ENCODE measurements at regions not wholly inside any gene's neighbourhood (a gene's known extent, or its start where the extent isn't known, plus 50 kb on each side); places are given as distances from the start of the nearest gene placed in this dataset.

DNA sequence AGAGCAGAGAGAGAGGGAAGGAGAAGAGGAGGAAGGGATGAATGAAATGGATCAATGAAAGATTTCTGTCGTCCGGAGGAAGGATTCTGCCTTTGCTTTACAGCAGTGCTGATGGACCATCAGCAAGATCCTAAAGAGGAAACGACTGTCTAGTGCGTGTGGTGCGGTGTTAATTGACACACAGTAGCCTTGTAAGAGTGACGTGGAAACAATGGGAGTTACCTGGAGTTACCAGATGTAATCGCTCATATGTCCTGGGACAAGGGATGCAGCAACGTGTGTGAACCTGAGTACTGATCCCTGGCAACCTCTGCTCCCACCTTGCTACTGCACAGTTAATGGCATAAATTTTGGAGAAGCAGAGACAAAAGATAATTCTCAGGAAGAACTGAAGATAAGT lies 62.6 kb upstream of the TPRG1 start:
- DNase-seq (ENCODE audit: low read depth in 2 of 2), result no peak

DNA sequence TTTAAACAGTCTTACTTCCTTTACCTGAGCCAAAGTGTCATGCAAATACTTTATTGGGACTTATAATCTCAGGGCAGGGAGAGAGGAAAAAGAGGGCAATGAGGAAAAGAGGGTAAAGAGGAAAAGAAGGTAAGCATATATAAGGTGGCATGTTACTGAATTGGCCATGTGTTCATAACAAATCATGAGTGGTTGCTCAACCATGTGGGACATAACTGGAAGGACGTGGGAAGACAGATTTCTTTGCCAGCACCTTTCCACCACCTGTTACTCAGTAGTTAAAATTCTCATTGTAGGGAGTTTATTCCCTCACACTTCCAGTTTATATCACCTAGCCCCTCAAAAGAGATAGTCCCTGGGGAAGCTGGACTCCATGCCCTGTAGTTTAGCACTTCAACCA lies 54.7 kb upstream of the TPRG1 start:
- DNase-seq (ENCODE audit: low read depth in 2 of 2), result no peak

DNA sequence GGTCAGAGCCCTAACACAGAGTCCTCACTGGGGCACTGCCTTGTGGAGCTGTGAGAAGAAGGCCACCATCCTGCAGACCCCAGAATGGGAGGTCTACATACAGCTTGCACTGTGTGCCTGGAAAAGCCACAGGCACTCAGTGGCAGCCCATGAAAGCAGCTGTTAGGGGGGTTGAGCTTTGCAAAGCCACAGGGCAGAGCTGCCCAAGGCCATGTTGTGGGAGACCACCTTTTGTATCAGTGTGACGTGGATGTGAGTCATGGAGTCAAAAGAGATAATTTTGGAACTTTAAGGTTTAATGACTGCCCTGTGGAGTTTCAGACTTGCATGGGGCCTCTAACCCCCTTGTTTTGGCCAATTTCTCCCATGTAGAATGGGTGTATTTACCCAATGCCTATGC lies 52.9 kb upstream of the TPRG1 start:
- DNase-seq (ENCODE audit: low read depth in 2 of 2), result no peak

DNA sequence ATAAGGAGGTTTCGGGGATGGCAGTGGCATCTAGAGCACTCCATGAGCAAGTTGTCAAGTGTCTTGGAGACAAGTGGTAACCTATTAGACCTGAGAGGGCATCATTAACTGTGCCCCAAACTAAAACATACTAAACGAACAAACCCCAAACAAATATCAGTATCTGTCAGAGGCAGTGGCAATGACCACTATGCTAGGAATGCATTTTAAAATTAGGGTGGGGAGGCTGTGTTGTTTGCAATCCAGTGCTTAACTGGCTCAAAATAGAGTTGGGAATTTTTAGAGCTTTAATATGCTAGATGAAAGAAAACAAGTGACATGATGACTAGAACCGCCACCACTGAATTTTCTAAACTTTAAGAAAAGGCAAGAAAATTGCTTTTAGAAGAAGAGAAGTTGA lies 51.8 kb upstream of the TPRG1 start:
- no peak for DNase-seq (ENCODE audit: low read depth in 2 of 2)

DNA sequence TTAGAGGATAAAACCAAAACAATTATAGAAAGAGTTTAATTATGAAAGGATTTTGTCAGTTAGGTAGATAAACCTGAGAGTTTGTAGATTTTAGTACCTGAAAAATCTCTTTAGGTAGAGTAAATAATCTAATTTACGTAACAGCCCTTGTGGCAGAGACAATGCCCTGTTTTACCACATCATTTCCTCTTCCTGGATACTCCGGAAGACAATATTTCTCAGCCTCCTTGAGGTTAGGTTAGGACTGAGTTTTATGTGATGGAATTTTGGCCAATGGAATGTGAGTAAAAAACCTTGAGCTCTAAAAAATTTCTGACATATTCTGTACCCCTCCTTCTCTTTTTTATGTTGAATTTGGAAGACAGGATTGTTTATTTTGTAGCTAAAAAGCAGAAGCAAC lies 50.7 kb upstream of the TPRG1 start:
- DNase-seq (ENCODE audit: low read depth in 2 of 2), result no peak
